Left ventricle myocardium inferior (tissue), 1 donor: ENCODE measurements at regions not wholly inside any gene's neighbourhood (a gene's known extent, or its start where the extent isn't known, plus 50 kb on each side); places are given as distances from the start of the nearest gene placed in this dataset.

Source experiments
- DNase-seq: peaks from one replicate; pipeline ENCODE4 v3.0.0-alpha.2; 2020
- H3K27ac ChIP-seq: fragments of 200-600 bp; replicated peaks from 2 replicates; pipeline ENCODE4 v1.8.0; 2021
- H3K27me3 ChIP-seq: fragments of 200-600 bp; 2 replicates; pipeline ENCODE4 v1.8.0; 2021; ENCODE audit warnings: low read depth
- H3K36me3 ChIP-seq: fragments of 200-600 bp; 2 replicates; pipeline ENCODE4 v1.8.0; 2021
- H3K4me1 ChIP-seq: fragments of 200-600 bp; 2 replicates; pipeline ENCODE4 v1.8.0; 2021
- H3K4me3 ChIP-seq: fragments of 200-600 bp; 2 replicates; pipeline ENCODE4 v1.8.0; 2021; ENCODE audit warnings: mild to moderate bottlenecking, moderate library complexity
- H3K9me3 ChIP-seq: fragments of 200-600 bp; replicated peaks from 2 replicates; pipeline ENCODE4 v1.8.0; 2021
- CTCF ChIP-seq: fragments of 200-600 bp; IDR thresholded peaks from 2 replicates; pipeline ENCODE4 v1.8.0; 2021; ENCODE audit warnings: antibody characterized with exemption, mild to moderate bottlenecking, borderline replicate concordance
- intact Hi-C: fragments of 100-400 bp; cut with micrococcal nuclease; formaldehyde crosslinking; loops from one replicate; pipeline ENCODE4 v1.11.0; 2022
- donor health status: DM: no; HTN: yes; CAD: no; lungs with severe emphysema.

GRCh38 chr5:21225223-21226064 lies 1237.4 kb upstream of the CDH18 start:
- H3K4me3 ChIP-seq: no peak overlapping the region
- H3K4me1 ChIP-seq: no peaks in the 10 kb centered on the region
- no peak overlapping the region for H3K27ac ChIP-seq
- no peak for TF ChIP-seq CTCF
- H3K36me3 ChIP-seq: no peaks in the 10 kb centered on the region
- DNase-seq: no peak
- no peaks in the 10 kb centered on the region for H3K9me3 ChIP-seq
- H3K27me3 ChIP-seq: no peaks in the 10 kb centered on the region
- intact Hi-C loops: no loop called here

GRCh38 chr5:21221616-21222015 lies 1233.6 kb upstream of the CDH18 start:
- no peaks in the 10 kb centered on the region for H3K9me3 ChIP-seq
- no peak for TF ChIP-seq CTCF
- H3K4me1 ChIP-seq: no peaks in the 10 kb centered on the region
- no peak overlapping the region for H3K4me3 ChIP-seq
- H3K27ac ChIP-seq: no peak overlapping the region
- intact Hi-C loops: no loop called here
- H3K36me3 ChIP-seq: no peaks in the 10 kb centered on the region
- no peak for DNase-seq
- no peaks in the 10 kb centered on the region for H3K27me3 ChIP-seq

- no peaks in the 10 kb centered on the region for H3K9me3 ChIP-seq
These were observed 1232.0 kb upstream of the CDH18 start for GRCh38 chr5:21219966-21220365.

GRCh38 chr5:21219251-21219650 lies 1231.3 kb upstream of the CDH18 start:
- Histone ChIP-seq H3K36me3 (no peaks in the 10 kb centered on the region), H3K4me3 (no peak overlapping the region), H3K27me3 (no peaks in the 10 kb centered on the region), H3K27ac (no peak overlapping the region), H3K4me1 (no peaks in the 10 kb centered on the region), H3K9me3 (no peaks in the 10 kb centered on the region)
- intact Hi-C loops: no loop called here
- no peak for TF ChIP-seq CTCF
- DNase-seq: no peak

More at GRCh38 chr5:21219966-21220365, 1232.0 kb upstream of the CDH18 start:
- H3K4me3 ChIP-seq: no peak overlapping the region
- H3K4me1 ChIP-seq: no peaks in the 10 kb centered on the region
- intact Hi-C loops: no loop called here
- H3K27ac ChIP-seq: no peak overlapping the region
- no peak for TF ChIP-seq CTCF
- no peaks in the 10 kb centered on the region for H3K27me3 ChIP-seq
- no peak for DNase-seq
- no peaks in the 10 kb centered on the region for H3K36me3 ChIP-seq

- H3K9me3 ChIP-seq: no peaks in the 10 kb centered on the region
- H3K27me3 ChIP-seq: no peaks in the 10 kb centered on the region
- H3K4me3 ChIP-seq: no peak overlapping the region
- no peaks in the 10 kb centered on the region for H3K4me1 ChIP-seq
- H3K27ac ChIP-seq: no peak overlapping the region
- TF ChIP-seq CTCF: no peak
- no peaks in the 10 kb centered on the region for H3K36me3 ChIP-seq
- intact Hi-C loops: no loop called here
- DNase-seq: no peak
These were observed 1224.0 kb upstream of the CDH18 start for GRCh38 chr5:21212026-21212425.
